Thyroid gland (tissue), 4 donors: ENCODE measurements at regions not wholly inside any gene's neighbourhood (a gene's known extent, or its start where the extent isn't known, plus 50 kb on each side); places are given as distances from the start of the nearest gene placed in this dataset.

Experiments
- DNase-seq, 2 donors: peaks; one replicate each; pipeline ENCODE4 v3.0.0-alpha.2; 2019
- H3K27ac ChIP-seq, 3 donors: fragments of 200-600 bp; sonication (generic); 1 replicate in 2 of 3; 2 replicates in 1 of 3; pipeline ENCODE4 v1.5.1; 2016 to 2019; ENCODE audit warnings: mild to moderate bottlenecking in 1 of 3, moderate library complexity in 1 of 3
- H3K27me3 ChIP-seq: fragments of 200-600 bp; sonication (generic); one replicate; pipeline ENCODE4 v1.5.1; 2019
- H3K36me3 ChIP-seq, 2 donors: fragments of 200-600 bp; sonication (generic); one replicate each; pipeline ENCODE4 v1.5.1; 2016 to 2019
- H3K4me1 ChIP-seq, 2 donors: fragments of 200-600 bp; sonication (generic); one replicate each; pipeline ENCODE4 v1.5.1; 2017 to 2019
- H3K4me3 ChIP-seq, 3 donors: fragments of 200-600 bp; sonication (generic); replicated peaks in 1 of 3; 1 replicate in 2 of 3; 2 replicates in 1 of 3; pipeline ENCODE4 v1.5.1; 2016; ENCODE audit warnings: mild to moderate bottlenecking in 1 of 3
- H3K9me3 ChIP-seq: fragments of 200-600 bp; sonication (generic); one replicate; pipeline ENCODE4 v1.5.1; 2017
- CTCF ChIP-seq, 6 experiments: fragments of 200-600 bp in 3 of 6; fragments of 450-650 bp in 3 of 6; sonication (generic) in 3 of 6; IDR thresholded peaks; one replicate each; pipeline ENCODE4 v1.5.1; 2016 to 2019; ENCODE audit warnings: antibody characterized with exemption in 6 of 6, mild to moderate bottlenecking in 2 of 6, inconsistent platforms in 1 of 6, moderate library complexity in 1 of 6
- POLR2A ChIP-seq, 2 donors: fragments of 450-650 bp; IDR thresholded peaks; one replicate each; pipeline ENCODE4 v1.6.1; 2017; ENCODE audit warnings: antibody characterized with exemption in 2 of 2, mild to moderate bottlenecking in 2 of 2, moderate library complexity in 1 of 2
- WGBS, 2 donors: methylation state at CpG; one replicate each; pipeline ENCODE4 v1.1.5; 2017; 5-methylcytosine and 5-hydroxymethylcytosine counted together
- intact Hi-C: fragments of 100-400 bp; cut with DNase I; formaldehyde crosslinking; loops from one replicate; pipeline ENCODE4 v1.15.1; 2023

GRCh38 chr13:79237981-79238380 lies 168.1 kb downstream of the RBM26 start:
- 73 to 75% methylated on average over 4 of the region's 4 CpGs for WGBS, 2 donors
- no peak for TF ChIP-seq CTCF (IDR thresholded peaks at IDR 0.05)
- TF ChIP-seq POLR2A (IDR thresholded peaks at IDR 0.05): no peak
- intact Hi-C loops: no loop called here

GRCh38 chr13:79231887-79232286 lies 174.2 kb downstream of the RBM26 start:
- H3K4me3 ChIP-seq: no peak overlapping the region
- no peaks in the 10 kb centered on the region for H3K9me3 ChIP-seq
- no peak for TF ChIP-seq CTCF (IDR thresholded peaks at IDR 0.05)
- no peak for TF ChIP-seq POLR2A (IDR thresholded peaks at IDR 0.05)
- H3K36me3 ChIP-seq: no peaks in the 10 kb centered on the region
- 85 to 89% methylated on average over 2 of the region's 2 CpGs for WGBS, 2 donors
- no peak overlapping the region for H3K27ac ChIP-seq
- H3K4me1 ChIP-seq: no peaks in the 10 kb centered on the region
- no peak for DNase-seq
- intact Hi-C loops: no loop called here
- H3K27me3 ChIP-seq: no peaks in the 10 kb centered on the region

More at GRCh38 chr13:79237981-79238380, 168.1 kb downstream of the RBM26 start:
- Histone ChIP-seq H3K4me1 (no peaks in the 10 kb centered on the region), H3K9me3 (no peaks in the 10 kb centered on the region), H3K27ac (no peak overlapping the region), H3K27me3 (no peaks in the 10 kb centered on the region), H3K4me3 (no peak overlapping the region), H3K36me3 (no peaks in the 10 kb centered on the region)
- no peak for DNase-seq

GRCh38 chr13:79229761-79230160 lies 176.3 kb downstream of the RBM26 start:
- DNase-seq: no peak
- no peak for TF ChIP-seq CTCF (IDR thresholded peaks at IDR 0.05)
- no peak for TF ChIP-seq POLR2A (IDR thresholded peaks at IDR 0.05)
- no peaks in the 10 kb centered on the region for H3K36me3 ChIP-seq
- H3K9me3 ChIP-seq: no peaks in the 10 kb centered on the region
- no peak overlapping the region for H3K27ac ChIP-seq
- intact Hi-C loops: no loop called here
- no peak overlapping the region for H3K4me3 ChIP-seq
- H3K4me1 ChIP-seq: no peaks in the 10 kb centered on the region
- no peaks in the 10 kb centered on the region for H3K27me3 ChIP-seq
- 58 to 64% methylated on average over 4 of the region's 4 CpGs for WGBS, 2 donors

- Histone ChIP-seq H3K27ac (no peak overlapping the region), H3K27me3 (no peaks in the 10 kb centered on the region), H3K36me3 (no peaks in the 10 kb centered on the region), H3K9me3 (no peaks in the 10 kb centered on the region), H3K4me3 (no peak overlapping the region), H3K4me1 (no peaks in the 10 kb centered on the region)
- no peak for DNase-seq
- intact Hi-C loops: no loop called here
- WGBS, 2 donors: 82 to 90% methylated on average over 5 of the region's 5 CpGs
- TF ChIP-seq CTCF (IDR thresholded peaks at IDR 0.05): no peak
Measured at GRCh38 chr13:79228972-79229371, 177.1 kb downstream of the RBM26 start.

- Histone ChIP-seq H3K4me3 (no peak overlapping the region), H3K27me3 (no peaks in the 10 kb centered on the region), H3K9me3 (no peaks in the 10 kb centered on the region), H3K36me3 (no peaks in the 10 kb centered on the region), H3K27ac (no peak overlapping the region), H3K4me1 (no peaks in the 10 kb centered on the region)
- intact Hi-C loops: no loop called here
- DNase-seq: no peak
- 59 to 63% methylated on average over 2 of the region's 2 CpGs for WGBS, 2 donors
- TF ChIP-seq CTCF (IDR thresholded peaks at IDR 0.05) (no peak), POLR2A (IDR thresholded peaks at IDR 0.05) (no peak)
Measured at GRCh38 chr13:79227418-79227817, 178.6 kb downstream of the RBM26 start.
